SHP77 (cell line): ENCODE measurements at regions not wholly inside any gene's neighbourhood (a gene's known extent, or its start where the extent isn't known, plus 50 kb on each side); places are given as distances from the start of the nearest gene placed in this dataset.
"Not testable (repeated sequence)": the region's sequence is repeated elsewhere in the genome, so short reads cannot be mapped to it uniquely, and the experiment has no call there.

Experiments used
- DNase-seq, 2 experiments: peaks; one replicate each; lab custom pipeline; 2025; lab: John Stamatoyannopoulos, UW

GRCh38 chr2:55811048-55811447 lies 112.5 kb downstream of the EFEMP1 start:
- no peak for DNase-seq

GRCh38 chr2:55810622-55811020 lies 113.0 kb downstream of the EFEMP1 start:
- no peak for DNase-seq

GRCh38 chr2:55809875-55810621 lies 113.5 kb downstream of the EFEMP1 start:
- DNase-seq: no peak

- DNase-seq: no peak
These were observed 114.3 kb upstream of the PNPT1 start for GRCh38 chr2:55807900-55808299.

- no peak for DNase-seq
These were observed 112.0 kb upstream of the PNPT1 start for GRCh38 chr2:55805686-55806085.

GRCh38 chr2:55804535-55804934 lies 110.9 kb upstream of the PNPT1 start:
- DNase-seq: no peak

GRCh38 chr2:55802067-55802466 lies 108.4 kb upstream of the PNPT1 start:
- no peak for DNase-seq

GRCh38 chr2:55801436-55801835 lies 107.8 kb upstream of the PNPT1 start:
- no peak for DNase-seq

GRCh38 chr2:55799624-55800023 lies 106.0 kb upstream of the PNPT1 start:
- not testable (repeated sequence) for DNase-seq

- no peak for DNase-seq
These were observed 102.5 kb upstream of the PNPT1 start for GRCh38 chr2:55796121-55796520.

GRCh38 chr2:55793602-55794001 lies 100.0 kb upstream of the PNPT1 start:
- DNase-seq: peak; percentile 48 to 77

GRCh38 chr2:55786280-55786679 lies 92.6 kb upstream of the PNPT1 start:
- no peak for DNase-seq

GRCh38 chr2:55783751-55784150 lies 90.1 kb upstream of the PNPT1 start:
- not testable (repeated sequence) for DNase-seq

GRCh38 chr2:55782528-55783173 lies 89.0 kb upstream of the PNPT1 start:
- no peak for DNase-seq

- no peak for DNase-seq
These were observed 87.9 kb upstream of the PNPT1 start for GRCh38 chr2:55781542-55781941.

- DNase-seq: no peak
These were observed 87.1 kb upstream of the PNPT1 start for GRCh38 chr2:55780697-55781096.

GRCh38 chr2:55779459-55780421 lies 86.1 kb upstream of the PNPT1 start:
- DNase-seq: no peak

- DNase-seq: no peak
These were observed 83.3 kb upstream of the PNPT1 start for GRCh38 chr2:55776966-55777365.

- DNase-seq: no peak
These were observed 82.8 kb upstream of the PNPT1 start for GRCh38 chr2:55776479-55776878.

- DNase-seq: no peak
These were observed 82.2 kb upstream of the PNPT1 start for GRCh38 chr2:55775828-55776227.

GRCh38 chr2:55773651-55774050 lies 80.0 kb upstream of the PNPT1 start:
- not testable (repeated sequence) for DNase-seq
